ENCODE measurements at regions not wholly inside any gene's neighbourhood (a gene's known extent, or its start where the extent isn't known, plus 50 kb on each side); places are given as distances from the start of the nearest gene placed in this dataset.
"Not testable (repeated sequence)": the region's sequence is repeated elsewhere in the genome, so short reads cannot be mapped to it uniquely, and the experiment has no call there.

DNA sequence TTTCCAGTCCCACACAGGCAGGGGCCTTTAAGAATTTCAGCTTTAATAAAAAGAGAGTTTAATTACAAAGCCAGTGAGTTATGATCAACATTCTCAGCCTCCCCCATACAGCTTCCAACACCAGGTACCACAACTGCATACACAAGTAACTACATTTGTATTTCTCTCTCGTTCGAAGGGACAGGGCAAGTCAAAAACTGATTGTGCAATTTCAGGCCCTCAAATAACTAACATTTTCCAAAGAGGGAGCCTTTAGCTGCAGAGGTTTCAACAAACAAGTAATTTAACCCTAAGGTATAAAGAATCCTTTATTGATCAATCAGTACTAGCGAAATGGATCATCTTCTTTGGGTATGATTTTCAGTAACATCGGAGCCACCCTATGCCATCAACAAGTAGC is 142.4 kb downstream of the ZNF281 start:
- 100% methylated on average over 1 of the region's 4 CpGs for WGBS (ENCODE audit: insufficient coverage, low lambda C conversion rate)
- Histone ChIP-seq H3K4me1 (ENCODE audit: control insufficient read depth, insufficient read depth, low read length) (no peaks in the 10 kb centered on the region), H3K27me3 (ENCODE audit: control insufficient read depth, insufficient read depth, low read length) (no peaks in the 10 kb centered on the region), H3K27ac (ENCODE audit: low read length) (no peak overlapping the region), H3K9me3 (ENCODE audit: control insufficient read depth, low read depth, low read length) (no peaks in the 10 kb centered on the region), H3K4me3 (ENCODE audit: low read length) (no peak overlapping the region), H3K36me3 (ENCODE audit: control insufficient read depth, insufficient read depth, low read length) (no peaks in the 10 kb centered on the region)
- no peak for DNase-seq

GRCh38 chr1:200266871-200267270 is 143.0 kb downstream of the ZNF281 start:
- no peaks in the 10 kb centered on the region for H3K9me3 ChIP-seq (ENCODE audit: control insufficient read depth, low read depth, low read length)
- H3K4me1 ChIP-seq (ENCODE audit: control insufficient read depth, insufficient read depth, low read length): no peaks in the 10 kb centered on the region
- no peak overlapping the region for H3K4me3 ChIP-seq (ENCODE audit: low read length)
- WGBS (ENCODE audit: insufficient coverage, low lambda C conversion rate): 100% methylated on average over 2 of the region's 3 CpGs
- H3K27ac ChIP-seq (ENCODE audit: low read length): no peak overlapping the region
- no peaks in the 10 kb centered on the region for H3K36me3 ChIP-seq (ENCODE audit: control insufficient read depth, insufficient read depth, low read length)
- no peaks in the 10 kb centered on the region for H3K27me3 ChIP-seq (ENCODE audit: control insufficient read depth, insufficient read depth, low read length)
- no peak for DNase-seq

- WGBS (ENCODE audit: insufficient coverage, low lambda C conversion rate): 93% methylated on average over 2 of the region's 5 CpGs
- no peak for DNase-seq
- H3K4me1 ChIP-seq (ENCODE audit: control insufficient read depth, insufficient read depth, low read length): peaks cover 2% of the 10 kb centered on the region
- H3K27me3 ChIP-seq (ENCODE audit: control insufficient read depth, insufficient read depth, low read length): no peaks in the 10 kb centered on the region
- no peak overlapping the region for H3K4me3 ChIP-seq (ENCODE audit: low read length)
- no peak overlapping the region for H3K27ac ChIP-seq (ENCODE audit: low read length)
- no peaks in the 10 kb centered on the region for H3K9me3 ChIP-seq (ENCODE audit: control insufficient read depth, low read depth, low read length)
- H3K36me3 ChIP-seq (ENCODE audit: control insufficient read depth, insufficient read depth, low read length): no peaks in the 10 kb centered on the region
Observed at GRCh38 chr1:200265881-200266280, 144.0 kb downstream of the ZNF281 start.

DNA sequence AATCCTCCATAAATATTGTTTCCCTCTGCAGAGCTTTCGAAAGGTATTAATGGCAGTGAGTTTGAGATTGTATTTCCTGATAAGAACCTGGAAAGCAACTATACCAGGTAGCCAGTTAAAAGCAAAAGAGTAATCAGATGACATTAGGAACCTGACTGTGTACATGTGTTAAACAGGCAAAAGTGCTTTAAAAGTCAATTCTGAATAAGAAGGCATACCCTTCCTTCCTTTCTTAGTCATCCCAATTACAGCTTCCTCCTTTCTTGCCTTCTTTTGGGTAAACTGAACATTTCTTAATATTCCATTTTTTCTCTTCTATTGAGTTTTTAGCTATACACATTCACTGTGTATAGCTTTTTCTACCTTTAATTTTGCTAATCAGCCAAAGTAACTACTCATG is 144.7 kb downstream of the ZNF281 start:
- Histone ChIP-seq H3K27me3 (ENCODE audit: control insufficient read depth, insufficient read depth, low read length) (no peaks in the 10 kb centered on the region), H3K4me3 (ENCODE audit: low read length) (no peak overlapping the region), H3K27ac (ENCODE audit: low read length) (no peak overlapping the region), H3K36me3 (ENCODE audit: control insufficient read depth, insufficient read depth, low read length) (no peaks in the 10 kb centered on the region), H3K9me3 (ENCODE audit: control insufficient read depth, low read depth, low read length) (no peaks in the 10 kb centered on the region), H3K4me1 (ENCODE audit: control insufficient read depth, insufficient read depth, low read length) (peaks cover 8% of the 10 kb centered on the region)
- DNase-seq: no peak
- no CpG with 5 or more reads among the region's 1 CpG for WGBS (ENCODE audit: insufficient coverage, low lambda C conversion rate)

DNA sequence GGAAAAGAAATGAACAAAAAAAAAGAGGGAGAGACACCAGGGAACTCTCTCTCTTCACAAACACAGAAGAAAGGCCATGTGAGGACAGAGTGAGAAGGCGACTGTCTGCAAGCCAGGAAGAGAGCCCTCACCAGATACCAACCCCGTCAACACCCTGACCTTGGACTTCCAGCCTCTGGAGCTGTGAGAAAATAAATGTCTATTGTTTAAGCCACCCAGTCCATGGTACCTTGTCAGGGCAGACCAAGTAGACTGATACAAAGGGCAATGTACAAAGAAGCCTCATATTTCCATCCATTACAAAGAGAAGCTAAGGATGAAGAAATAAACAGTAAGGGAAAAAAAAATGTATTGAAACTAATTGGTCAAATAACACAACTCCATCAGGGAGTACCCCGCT is 146.6 kb downstream of the ZNF281 start:
- DNase-seq: no peak
- H3K27me3 ChIP-seq (ENCODE audit: control insufficient read depth, insufficient read depth, low read length): no peaks in the 10 kb centered on the region
- no peak overlapping the region for H3K27ac ChIP-seq (ENCODE audit: low read length)
- no peaks in the 10 kb centered on the region for H3K36me3 ChIP-seq (ENCODE audit: control insufficient read depth, insufficient read depth, low read length)
- H3K4me3 ChIP-seq (ENCODE audit: low read length): no peak overlapping the region
- no CpG with 5 or more reads among the region's 3 CpGs for WGBS (ENCODE audit: insufficient coverage, low lambda C conversion rate)
- peaks cover 8% of the 10 kb centered on the region for H3K4me1 ChIP-seq (ENCODE audit: control insufficient read depth, insufficient read depth, low read length)
- H3K9me3 ChIP-seq (ENCODE audit: control insufficient read depth, low read depth, low read length): no peaks in the 10 kb centered on the region

DNA sequence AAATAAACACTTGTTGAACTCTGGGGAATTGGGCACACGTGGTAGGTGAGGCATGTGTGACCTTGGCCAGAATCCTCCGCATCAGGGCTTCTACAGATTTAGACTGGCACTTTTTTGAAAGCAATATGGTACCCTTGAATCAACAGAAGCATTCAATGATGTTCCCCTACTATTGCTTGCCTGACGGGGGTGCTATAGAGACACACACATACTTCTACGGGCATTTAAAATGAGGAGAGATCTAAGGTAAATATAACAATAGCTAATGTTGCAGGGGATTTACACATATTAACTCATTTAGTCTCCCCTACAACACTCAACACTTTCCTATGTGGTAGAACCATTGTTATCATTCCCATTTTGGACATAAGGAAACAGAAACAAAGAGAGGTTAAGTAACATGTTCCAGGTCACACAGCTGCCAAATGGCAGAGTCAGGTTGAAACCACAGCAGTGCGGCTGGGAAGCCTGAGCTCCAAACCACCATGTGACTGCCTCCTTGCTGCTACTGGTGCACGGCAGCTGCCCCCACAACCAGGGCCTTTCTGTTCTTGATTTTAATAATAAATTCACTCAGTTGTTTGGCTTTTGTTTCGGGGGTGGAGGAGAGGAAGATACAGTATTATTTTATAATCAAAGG is 147.4 kb downstream of the ZNF281 start:
- H3K9me3 ChIP-seq (ENCODE audit: control insufficient read depth, low read depth, low read length): no peaks in the 10 kb centered on the region
- no peaks in the 10 kb centered on the region for H3K27me3 ChIP-seq (ENCODE audit: control insufficient read depth, insufficient read depth, low read length)
- H3K27ac ChIP-seq (ENCODE audit: low read length): no peak overlapping the region
- peaks cover 8% of the 10 kb centered on the region for H3K4me1 ChIP-seq (ENCODE audit: control insufficient read depth, insufficient read depth, low read length)
- no peaks in the 10 kb centered on the region for H3K36me3 ChIP-seq (ENCODE audit: control insufficient read depth, insufficient read depth, low read length)
- H3K4me3 ChIP-seq (ENCODE audit: low read length): no peak overlapping the region
- DNase-seq: no peak
- 83% methylated on average over 3 of the region's 7 CpGs for WGBS (ENCODE audit: insufficient coverage, low lambda C conversion rate)

DNA sequence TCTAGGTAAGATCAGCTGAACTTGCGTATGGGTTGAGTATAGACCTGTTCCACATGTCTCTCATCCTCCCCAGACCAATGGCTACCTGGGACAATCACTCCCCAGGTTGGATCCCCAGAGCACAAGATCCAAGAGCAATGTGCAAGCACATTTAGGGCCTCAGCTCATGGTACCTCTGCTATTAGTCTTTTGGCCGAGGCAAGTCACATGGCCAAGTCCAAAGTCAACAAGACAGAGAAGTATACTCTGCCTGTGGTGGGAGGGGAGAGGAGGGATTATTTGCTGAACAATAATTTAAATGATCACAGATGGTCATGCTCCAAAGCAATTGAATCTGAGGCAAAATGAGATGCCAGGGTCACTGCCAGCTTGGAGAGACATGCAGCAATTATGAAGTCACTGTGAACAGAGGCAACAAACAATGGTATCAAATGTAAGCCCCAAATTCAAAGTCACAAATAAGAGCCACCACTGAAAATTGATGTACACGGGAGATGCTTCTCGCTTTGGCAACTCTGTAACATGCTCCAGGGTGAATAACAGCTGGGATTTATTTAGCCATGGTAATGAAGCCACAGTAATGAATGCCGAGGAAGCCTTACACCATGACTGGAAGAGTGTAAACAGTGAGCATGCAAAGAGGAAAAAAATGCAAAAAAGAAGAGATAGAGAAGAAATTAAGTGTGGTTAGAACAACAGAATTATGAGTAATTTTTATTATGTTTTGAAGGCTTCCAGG is 149.1 kb downstream of the ZNF281 start:
- H3K4me1 ChIP-seq (ENCODE audit: control insufficient read depth, insufficient read depth, low read length): peaks cover 8% of the 10 kb centered on the region
- no peaks in the 10 kb centered on the region for H3K9me3 ChIP-seq (ENCODE audit: control insufficient read depth, low read depth, low read length)
- DNase-seq: peak; percentile 26 to 53
- H3K27me3 ChIP-seq (ENCODE audit: control insufficient read depth, insufficient read depth, low read length): no peaks in the 10 kb centered on the region
- H3K36me3 ChIP-seq (ENCODE audit: control insufficient read depth, insufficient read depth, low read length): no peaks in the 10 kb centered on the region
- no peak overlapping the region for H3K4me3 ChIP-seq (ENCODE audit: low read length)
- no peak overlapping the region for H3K27ac ChIP-seq (ENCODE audit: low read length)
- WGBS (ENCODE audit: insufficient coverage, low lambda C conversion rate): 50% methylated on average over 1 of the region's 5 CpGs

DNA sequence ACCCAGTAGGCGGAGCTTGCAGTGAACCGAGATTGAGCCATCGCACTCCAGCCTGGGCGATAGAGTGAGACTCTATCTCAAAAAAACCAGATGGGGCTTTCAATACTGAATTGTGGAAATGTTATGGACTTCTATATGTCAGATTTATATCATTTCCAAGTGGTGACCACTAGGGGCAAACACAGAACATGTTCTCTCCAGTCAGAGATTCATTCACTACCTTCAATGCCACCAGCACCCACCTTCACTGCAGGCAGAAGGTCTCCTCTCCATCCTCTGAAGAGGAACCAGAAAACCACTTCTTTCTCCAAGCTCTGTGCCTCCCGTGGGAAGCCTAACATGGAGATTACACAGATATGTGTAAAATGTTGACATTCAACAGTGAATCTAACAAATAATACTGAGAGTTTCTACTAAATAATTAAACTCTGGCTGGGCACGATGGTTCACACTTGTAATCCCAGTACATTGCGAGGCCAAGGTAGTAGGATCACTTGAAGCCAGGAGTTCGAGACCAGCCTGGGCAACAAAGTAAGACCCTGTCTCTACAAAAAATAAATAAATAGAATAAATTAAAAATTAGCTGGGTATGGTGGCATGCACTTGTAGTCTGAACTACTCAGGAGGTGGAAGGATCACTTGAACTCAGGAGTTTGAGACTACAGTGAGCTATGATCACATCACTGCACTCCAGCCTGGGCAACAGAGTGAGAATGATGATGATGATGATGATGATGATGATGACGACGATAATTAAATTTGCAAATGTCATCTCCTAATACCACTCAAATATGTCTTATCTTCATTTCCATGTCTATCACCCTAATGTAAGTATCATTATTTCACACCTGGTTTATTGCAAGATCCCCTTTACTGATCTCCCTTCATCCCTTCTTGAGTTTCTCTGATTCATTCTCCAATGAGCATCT is 151.1 kb downstream of the ZNF281 start:
- 100% methylated on average over 2 of the region's 10 CpGs for WGBS (ENCODE audit: insufficient coverage, low lambda C conversion rate)
- DNase-seq: no peak
- no peaks in the 10 kb centered on the region for H3K27me3 ChIP-seq (ENCODE audit: control insufficient read depth, insufficient read depth, low read length)

DNA sequence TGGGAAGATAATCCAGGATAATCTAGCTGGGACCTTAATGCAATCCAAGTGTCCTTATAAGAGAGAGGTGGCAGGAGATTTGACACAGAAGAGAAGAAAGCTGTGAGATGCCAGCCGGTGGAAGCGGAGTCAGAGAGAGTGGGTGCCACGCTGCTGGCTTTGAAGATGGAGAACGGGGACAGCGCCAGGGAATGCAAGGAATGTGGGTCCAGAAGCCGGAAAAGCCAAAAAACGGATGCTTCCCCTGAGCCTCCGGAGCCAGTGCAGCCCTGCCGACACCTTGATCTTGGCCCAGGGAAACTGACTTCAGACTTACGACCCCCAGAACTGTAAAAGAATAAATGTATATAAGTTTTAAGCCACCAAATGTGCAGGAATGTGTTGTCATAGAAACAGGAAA is 152.6 kb downstream of the ZNF281 start:
- H3K27ac ChIP-seq (ENCODE audit: low read length): no peak overlapping the region
- no peaks in the 10 kb centered on the region for H3K36me3 ChIP-seq (ENCODE audit: control insufficient read depth, insufficient read depth, low read length)
- no peaks in the 10 kb centered on the region for H3K27me3 ChIP-seq (ENCODE audit: control insufficient read depth, insufficient read depth, low read length)
- DNase-seq: no peak
- no CpG with 5 or more reads among the region's 10 CpGs for WGBS (ENCODE audit: insufficient coverage, low lambda C conversion rate)
- peaks cover 8% of the 10 kb centered on the region for H3K4me1 ChIP-seq (ENCODE audit: control insufficient read depth, insufficient read depth, low read length)
- H3K4me3 ChIP-seq (ENCODE audit: low read length): no peak overlapping the region
- no peaks in the 10 kb centered on the region for H3K9me3 ChIP-seq (ENCODE audit: control insufficient read depth, low read depth, low read length)

More for the DNA sequence above, 151.1 kb downstream of the ZNF281 start:
- H3K4me1 ChIP-seq (ENCODE audit: control insufficient read depth, insufficient read depth, low read length): peaks cover 8% of the 10 kb centered on the region
- no peaks in the 10 kb centered on the region for H3K36me3 ChIP-seq (ENCODE audit: control insufficient read depth, insufficient read depth, low read length)
- no peak overlapping the region for H3K27ac ChIP-seq (ENCODE audit: low read length)
- no peaks in the 10 kb centered on the region for H3K9me3 ChIP-seq (ENCODE audit: control insufficient read depth, low read depth, low read length)
- no peak overlapping the region for H3K4me3 ChIP-seq (ENCODE audit: low read length)

- DNase-seq; H3K4me1 ChIP-seq (ENCODE audit: control insufficient read depth, insufficient read depth, low read length); H3K27me3 ChIP-seq (ENCODE audit: control insufficient read depth, insufficient read depth, low read length); H3K36me3 ChIP-seq (ENCODE audit: control insufficient read depth, insufficient read depth, low read length); H3K9me3 ChIP-seq (ENCODE audit: control insufficient read depth, low read depth, low read length); H3K4me3 ChIP-seq (ENCODE audit: low read length); H3K27ac ChIP-seq (ENCODE audit: low read length): not testable (repeated sequence)
- no CpG with 5 or more reads among the region's 9 CpGs for WGBS (ENCODE audit: insufficient coverage, low lambda C conversion rate)
Observed at GRCh38 chr1:200254602-200255001, 155.2 kb downstream of the ZNF281 start.
